GM19467 (cell line): ENCODE measurements at regions not wholly inside any gene's neighbourhood (a gene's known extent, or its start where the extent isn't known, plus 50 kb on each side); places are given as distances from the start of the nearest gene placed in this dataset.

Source experiments
- ATAC-seq: cut with Tn5 transposase; IDR thresholded peaks from one replicate; pipeline ENCODE4 v1.9.1; 2021; ENCODE audit warnings: mild to moderate bottlenecking, moderate library complexity; ENCODE audit not compliant: unreplicated experiment

DNA sequence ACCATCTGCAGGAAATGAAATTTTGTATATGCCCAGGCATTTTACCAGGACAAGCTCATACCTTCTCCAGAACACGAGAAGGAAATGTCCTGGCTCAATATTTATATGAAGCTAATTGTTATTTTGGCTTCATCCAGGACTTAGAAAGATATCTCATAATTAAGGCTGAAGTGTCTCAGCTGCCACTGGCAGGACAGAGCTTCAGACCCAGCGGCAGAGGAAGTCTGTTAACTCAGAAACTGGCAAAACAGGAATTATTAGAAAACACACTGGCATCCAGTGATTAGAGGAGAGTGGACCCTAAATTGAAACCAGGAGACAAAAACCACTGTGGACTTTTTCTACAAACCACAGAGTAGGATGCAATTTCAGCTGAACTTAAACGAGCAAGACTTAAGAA, 329.7 kb downstream of the CYRIA start:
- no peak for ATAC-seq

DNA sequence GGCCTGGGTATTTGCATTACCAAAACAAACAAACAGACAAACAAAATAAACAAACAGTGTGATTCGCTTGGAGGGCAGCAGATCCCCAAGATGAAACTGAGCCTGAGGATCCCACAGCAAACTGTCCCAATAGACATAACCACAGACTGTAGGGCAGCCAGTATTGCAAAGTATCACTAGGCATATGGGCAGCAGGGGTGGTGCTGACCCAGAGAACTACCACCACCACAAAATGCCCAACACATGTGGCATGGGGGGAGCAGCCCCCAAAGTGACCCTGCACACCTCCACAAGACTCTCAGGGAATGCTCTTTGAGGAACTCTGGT, 330.1 kb downstream of the CYRIA start:
- ATAC-seq, result no peak

DNA sequence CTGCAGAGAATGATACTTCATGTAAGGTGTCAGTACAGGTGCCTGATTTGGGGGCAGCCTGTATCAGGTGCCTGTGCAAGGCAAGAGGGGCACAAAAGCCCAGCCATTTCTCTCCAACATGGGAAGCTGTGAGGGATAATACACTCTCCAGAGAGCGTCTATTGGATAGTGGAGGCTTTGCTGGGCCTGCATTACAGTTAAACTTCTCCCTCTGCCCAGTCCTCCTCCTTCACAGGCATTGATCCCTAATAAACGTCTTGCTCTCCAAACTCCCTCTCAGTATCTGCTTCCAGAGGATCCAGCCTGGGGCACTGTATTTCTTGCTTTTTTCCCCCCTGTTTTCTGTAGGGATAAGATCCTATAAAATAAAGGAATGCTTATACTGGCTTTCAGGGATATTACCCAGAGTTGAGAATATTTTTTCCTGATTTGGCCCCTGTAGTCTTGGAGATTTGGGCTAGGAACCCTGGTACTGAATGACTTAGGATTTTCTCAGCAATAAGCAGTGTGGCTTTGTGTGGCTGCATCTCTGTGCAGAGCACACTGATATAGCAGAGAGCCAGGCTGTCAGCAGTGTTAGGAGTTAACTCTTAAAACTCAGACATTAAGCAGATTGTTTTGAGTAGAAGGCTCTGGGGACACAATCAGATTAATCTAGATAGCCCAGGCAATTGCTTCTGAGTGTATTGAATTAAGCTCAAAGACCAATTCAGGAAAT, 330.6 kb downstream of the CYRIA start:
- ATAC-seq, result no peak

DNA sequence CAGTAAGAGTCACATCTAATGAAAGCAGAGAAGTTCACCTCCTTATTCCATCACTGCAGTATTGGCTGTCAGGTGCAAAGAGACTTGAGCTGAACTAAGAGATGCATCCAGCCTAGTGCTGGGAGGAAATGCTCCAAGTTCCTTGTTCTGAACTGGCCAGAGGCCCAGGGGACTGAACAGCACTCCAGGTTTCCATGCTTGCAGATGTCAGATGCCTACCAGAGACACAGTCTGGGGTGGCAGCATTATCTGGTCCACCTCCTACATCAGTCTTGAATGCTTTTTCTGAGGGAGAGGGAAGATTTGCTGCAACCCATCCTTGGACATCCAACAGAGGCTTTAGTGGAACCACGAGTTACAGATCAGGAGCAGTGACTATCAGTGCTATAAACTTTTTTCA, 331.3 kb downstream of the CYRIA start:
- no peak for ATAC-seq

DNA sequence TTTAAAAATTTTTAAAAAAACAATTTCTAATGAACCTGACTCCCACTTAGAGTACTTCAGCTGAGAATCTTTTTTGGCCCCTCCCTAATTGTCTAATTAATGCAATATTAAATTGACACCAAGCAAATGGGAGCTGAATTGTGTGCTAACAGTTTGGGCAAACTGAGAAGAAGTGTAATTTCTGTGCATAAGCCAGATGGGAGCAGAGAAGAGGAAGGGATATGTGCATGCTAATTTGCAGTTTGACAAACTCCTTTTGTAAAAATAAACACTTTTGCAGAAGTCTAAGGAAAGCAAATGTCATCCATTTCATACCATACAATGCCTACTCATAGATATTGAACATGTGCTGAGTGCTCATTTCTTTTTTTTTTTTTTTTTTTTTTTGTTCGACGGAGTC, 332.0 kb downstream of the CYRIA start:
- no peak for ATAC-seq

DNA sequence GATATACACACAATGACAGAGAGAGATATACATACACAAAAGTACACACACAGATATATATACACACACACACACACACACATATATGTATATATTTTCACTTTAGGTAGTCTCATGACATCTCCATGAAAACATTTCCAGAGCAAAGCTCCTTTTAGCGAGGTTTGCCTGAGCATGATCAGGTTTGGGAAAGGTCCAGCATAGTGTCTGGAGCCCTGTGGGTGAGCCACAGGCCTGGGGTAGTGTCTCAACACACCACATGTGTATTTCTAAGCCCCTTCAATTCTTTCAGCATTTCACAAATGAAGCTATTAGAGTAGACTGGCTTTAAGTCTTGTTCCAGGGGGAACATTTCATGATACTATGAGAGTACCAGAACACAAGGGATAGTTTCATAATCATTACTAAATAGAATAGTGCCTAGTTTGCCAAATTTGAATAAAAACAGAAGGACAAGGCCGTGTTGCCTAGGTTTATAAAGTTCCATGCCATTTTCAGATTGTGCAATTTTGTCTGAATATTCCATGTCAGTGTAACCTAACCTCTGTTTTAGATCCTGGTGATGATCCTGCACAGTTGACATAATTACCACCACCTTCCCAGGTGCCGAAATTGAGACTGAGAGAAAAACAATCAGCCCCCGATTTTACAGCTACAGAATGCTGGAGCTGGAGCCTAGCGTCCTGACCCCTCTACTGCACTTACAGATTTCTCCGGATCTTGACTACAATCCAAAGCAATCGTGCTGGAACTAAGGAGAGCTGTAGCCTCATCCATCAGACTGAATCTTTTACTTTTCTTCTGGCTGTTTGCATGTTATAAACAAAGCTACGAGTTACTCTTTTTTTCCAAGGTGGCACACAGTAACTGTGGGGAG, 332.7 kb downstream of the CYRIA start:
- ATAC-seq, result no peak

DNA sequence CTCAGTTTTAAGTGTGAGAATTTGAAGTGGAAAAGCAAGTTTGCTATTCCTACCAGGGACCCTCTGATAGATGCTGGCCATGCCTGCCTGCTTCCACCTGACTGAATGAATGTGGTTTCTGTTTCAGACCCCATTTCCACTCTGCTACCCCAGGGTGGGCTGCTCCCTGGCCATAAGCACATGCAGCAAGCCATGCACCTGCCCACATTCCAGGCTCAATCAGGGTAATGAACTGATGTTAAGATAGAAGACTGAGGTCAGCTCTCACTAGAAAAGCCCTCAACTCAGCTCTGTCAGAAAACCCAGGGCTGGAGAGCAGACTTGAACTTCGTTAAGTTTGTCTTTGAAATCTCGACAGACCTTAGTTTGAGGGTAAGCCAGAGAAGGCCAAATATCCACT, 333.9 kb downstream of the CYRIA start:
- no peak for ATAC-seq

DNA sequence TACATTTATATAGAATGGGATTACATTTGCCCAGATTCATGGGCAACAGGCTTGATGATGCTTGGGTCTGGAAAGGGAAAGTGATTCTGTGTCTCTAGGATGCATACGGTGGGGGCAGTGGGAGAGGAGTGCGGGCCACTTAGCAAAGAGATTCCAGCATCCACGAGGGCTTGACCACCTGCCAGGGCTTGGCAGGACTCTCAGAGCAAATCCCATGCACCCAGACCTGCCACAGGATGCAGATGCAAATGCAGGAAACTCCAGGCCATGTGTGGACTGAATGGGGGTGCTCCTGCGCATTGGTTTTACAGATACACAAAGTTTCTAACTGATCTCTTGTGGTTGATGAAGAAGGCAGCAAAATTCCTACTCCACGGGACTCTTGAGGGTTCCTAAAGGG, 334.7 kb downstream of the CYRIA start:
- ATAC-seq, result no peak

DNA sequence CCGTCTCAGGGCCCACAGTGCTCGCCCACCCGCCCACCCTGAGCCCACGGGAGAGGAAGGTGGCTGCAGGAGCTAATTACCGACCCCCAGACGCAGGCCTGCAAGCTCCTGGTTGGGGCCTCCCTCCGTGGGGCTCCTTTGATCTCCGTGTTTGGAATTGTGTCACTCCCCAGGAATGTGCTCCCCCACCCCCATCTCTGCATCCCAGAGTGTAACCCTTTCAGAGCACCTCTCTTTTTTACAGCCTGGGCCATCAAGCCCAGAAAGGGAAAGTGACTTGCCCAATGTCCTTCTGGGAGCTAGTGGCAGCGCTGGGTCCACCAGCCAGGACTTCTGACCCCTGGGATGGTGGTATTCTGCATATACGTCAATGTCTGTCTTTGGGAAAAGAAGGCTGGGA, 335.1 kb downstream of the CYRIA start:
- ATAC-seq, result no peak

DNA sequence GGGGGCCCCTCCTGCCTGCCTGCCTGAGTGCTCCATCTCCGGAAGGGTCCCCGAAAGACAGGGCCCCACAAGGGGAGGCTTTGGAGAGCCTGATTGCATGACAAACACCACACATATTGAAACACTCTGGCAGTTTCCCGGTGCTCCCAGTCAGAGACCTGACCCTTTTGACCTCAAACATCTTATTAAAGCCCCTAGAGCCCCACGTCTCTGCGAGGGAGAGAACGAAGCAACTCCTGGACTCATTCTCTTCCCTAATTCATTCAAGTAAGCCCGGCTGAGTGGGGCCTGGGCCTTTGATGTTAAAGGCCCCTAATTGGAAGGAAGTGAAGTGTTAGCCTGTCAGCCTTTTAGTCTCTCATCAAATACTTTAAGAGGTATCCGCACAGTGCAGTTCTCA, 335.6 kb downstream of the CYRIA start:
- no peak for ATAC-seq

DNA sequence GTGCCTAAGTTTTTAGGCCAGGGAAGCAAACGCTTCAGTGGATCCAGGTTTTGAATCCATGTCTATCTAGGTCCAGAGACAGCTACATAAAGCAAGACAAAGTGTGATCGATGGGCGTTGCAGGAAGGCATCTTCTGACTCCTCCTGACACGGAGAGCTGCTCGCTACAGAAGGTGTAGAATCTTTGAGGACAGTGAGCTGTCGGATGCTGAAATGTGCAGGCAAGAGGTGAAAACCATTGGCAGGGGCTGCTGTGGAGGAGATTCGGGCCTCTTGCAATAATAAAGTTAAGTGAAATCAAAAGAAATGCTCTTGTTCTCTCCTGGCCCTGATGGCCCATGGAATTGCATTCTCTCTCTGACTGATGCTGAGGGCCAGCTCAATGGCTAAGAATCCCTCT, 336.2 kb downstream of the CYRIA start:
- ATAC-seq, result no peak

DNA sequence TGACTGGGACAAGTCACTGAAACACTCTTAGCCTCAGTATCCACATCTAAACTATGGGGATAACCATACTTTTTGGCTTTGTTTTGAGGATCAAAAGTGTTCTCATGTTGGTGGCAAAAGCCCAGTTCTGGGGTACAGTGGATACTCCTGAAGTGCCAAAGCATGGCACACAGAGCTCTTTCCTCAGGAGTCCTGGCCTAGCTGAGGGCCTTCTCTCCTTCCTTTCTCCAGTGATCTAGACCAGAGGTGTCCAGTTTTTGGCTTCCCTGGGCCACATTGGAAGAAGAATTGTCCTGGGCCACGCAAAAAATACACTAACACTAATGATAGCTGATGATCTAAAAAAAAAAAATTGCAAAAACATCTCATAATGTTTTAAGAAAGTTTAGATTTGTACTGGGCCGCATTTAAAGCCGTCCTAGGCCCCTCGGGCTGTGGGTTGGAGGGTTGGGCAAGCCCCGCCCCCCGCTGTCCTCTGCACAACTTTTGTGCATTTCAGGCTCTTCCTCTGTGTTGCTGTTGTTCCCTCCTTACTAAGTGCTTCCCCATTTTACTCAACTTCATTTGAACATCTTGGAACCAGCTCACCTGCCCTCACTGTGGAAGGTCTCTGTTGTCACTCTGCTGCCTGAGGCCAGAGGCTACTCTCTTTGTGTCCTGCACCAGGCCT, 337.0 kb downstream of the CYRIA start:
- no peak for ATAC-seq

DNA sequence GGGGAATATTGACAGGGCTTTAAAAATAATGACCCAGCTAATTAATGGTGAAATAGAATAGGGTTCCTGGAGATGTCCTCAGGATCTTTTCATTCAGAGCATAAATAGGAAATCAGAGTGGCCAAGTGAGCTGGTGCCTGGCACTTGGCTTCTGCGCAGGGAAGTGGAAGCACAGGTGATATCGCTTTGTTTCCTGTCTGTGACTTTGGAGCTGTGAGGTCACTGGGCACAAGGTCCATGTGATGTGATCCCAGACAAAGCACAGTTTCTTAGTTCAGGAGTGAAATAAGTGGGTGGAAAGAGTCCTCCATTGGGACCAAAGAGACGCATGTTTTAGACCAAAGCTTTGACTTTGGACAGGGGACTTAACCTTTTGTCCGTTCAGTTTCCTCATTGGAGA, 338.3 kb downstream of the CYRIA start:
- ATAC-seq, result no peak

DNA sequence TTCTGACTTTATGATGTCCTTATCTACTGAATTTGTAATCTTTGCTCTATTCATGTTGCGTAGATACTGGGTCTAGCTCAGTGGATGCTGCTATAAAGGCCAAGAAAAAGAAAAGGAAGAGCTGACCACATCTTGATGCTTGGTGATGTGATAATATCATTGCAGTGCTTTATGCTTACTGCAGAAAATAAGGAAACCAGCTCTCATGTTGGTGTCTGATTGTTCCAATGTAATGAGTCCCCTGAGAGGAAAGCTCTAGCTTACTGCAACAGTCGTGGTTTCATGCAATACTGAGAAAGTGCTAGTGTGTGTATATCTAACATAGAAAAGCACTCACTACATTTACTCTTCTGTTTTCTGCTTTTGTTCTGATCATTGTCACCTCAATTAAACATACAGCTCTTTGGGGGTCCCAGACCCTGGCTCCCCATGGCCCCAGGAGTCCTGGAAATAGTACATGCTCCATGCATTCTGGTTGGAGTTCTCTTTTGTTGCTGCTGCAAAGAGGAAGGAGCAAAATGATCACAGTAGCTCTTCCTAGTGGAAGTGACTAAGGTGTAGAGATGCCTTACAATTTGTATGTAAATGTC, 338.8 kb downstream of the CYRIA start:
- no peak for ATAC-seq

DNA sequence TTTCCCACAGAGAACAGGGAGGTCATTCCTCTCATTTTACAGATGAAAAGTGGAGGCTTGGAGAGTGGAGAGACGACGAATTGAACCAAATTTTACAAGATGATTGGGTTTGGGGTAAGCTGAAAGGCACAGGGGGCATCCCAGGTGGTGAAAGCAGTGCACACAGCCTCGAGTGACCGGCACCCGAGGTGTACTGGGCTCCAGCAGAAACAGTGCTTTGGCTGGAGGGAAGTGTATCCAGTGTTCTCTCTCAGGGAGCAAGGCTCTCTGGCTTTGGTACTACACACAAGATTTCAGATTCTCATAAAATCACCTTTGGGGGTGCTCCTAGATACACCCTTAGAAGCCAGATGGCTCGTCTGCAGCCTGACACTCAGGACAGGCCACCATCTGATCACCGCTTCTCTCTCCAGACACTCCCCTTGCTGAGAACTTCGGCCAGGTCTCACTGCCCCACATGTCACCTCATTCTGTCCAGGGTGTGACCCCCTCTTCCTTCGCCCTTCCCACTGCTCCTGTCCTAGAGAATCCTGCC, 339.6 kb downstream of the CYRIA start:
- no peak for ATAC-seq

DNA sequence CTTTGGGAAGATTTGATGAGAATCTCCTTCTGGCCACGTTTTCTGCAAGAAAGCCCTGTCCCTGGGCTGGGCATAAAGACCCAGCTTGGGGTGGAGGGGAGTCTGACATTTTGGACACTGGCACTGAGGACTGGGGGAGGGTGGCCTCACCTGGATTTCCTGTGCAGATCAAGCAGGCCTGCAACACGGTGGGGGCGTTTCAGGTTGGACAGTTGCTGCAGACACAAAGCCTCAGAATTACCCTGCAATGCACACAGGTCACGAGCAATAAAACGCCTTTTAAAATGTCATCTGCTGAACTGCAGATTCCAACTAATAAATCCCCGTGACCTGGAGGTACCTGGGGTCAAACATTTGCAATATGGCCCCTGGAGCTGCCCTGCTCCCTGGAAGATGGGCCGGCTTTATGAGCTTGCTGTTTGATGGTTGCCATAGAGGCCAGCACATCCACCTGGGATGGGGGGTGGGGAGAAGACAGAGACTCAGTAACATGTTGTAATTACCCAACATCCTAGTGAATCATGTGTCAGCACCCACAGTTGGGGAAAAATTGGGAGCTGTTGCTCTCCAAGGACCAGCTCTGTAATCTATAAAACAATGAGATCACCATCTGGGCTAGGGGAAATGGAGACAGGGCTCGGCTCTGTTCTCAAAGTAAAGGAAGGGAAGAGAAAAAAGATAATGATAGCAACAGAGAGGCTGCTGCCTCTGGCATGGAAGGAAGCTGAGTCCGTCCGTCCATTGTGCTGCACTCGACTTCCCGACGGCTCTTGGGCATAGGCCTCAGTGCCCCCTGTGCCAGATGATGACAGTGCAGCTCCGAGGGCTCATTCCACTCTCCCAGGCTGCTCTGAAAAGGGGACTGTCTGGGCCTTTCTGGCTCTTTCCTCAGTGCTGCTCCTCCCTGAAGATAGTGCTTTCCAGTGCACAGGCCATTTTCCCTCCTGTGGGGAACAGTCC, 340.3 kb downstream of the CYRIA start:
- ATAC-seq, result no peak

DNA sequence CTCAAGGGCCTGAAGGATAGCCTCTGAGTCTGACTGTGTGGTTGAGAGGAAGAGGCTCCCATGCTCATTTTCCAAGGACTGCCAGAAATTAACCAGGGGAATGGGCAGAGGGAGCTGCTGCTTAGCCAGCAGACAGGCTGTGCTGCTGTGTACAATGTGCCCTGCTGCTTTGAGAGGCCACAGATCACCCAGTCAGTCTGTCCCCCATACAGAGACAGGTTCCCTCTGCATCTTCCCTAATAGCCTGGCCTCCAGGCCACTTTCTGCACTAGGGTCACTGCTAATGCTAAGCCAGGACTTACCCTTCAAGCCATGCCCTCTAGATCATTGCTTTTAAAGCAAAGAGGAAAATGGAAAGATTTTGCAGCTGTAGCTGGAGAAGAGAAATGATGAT, 341.1 kb downstream of the CYRIA start:
- ATAC-seq, result no peak

DNA sequence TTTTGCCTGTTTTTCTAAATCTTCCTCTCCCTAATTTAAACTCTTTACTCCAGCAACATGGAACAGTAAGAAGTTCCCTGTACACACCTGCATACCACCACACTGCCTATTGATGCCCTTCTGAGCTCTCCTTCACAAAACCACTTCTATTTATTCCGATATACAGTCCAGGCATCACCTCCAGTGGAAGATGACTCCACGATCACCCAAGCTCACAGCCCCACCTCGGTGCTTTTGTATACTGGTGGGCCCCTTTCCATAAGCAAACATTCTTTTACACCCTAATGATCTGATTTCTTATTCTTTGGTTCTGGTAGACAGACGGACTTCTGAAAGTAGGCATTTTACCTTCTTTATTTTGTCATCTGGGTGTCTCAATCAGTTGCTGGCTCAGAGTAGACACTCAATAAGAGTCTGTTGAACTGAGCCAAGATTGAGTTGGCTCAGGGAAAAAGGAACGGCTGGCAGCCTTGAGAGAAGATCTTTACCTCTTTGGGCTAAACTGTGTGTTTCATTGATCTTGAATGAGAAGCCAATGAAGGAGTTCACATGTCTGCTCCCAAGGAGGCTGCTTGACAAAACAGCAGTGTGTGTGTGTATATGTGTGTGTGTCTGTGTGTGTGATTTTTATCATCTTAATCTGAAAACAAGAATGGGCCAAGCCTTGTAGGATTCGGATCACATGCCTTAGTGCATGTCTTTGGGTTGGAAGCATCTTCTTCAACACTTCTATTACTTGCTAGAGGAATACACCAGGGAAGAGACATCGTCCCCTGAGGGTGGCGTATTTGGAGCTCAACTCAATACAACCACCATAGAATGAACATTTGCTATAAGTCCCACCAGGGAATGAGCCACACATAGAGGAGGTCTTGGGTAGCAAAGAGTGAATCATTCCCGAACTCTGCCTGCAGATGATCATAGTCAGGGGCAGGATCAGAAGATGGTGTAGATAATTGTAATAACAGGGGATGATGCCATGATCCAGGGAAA, 341.8 kb downstream of the CYRIA start:
- no peak for ATAC-seq

DNA sequence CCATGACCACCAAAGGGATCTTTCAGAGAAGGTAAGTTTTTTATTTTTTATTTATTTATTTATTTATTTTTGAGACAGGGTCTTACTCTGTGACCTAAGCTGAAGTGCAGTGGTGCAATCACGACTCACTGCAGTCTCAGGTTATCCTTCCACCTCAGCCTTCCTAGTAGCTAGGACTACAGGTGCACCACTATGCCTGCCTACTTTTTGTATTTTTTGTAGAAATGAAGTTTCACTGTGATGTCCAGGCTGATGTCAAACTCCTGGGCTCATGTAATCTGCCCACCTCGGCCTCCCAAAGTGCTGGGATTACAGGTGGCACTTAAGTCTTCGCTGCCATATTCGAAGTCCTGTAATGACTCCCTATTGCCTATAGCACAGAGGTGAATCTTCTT, 342.5 kb downstream of the CYRIA start:
- ATAC-seq, result no peak
